Daoy (cell line): ENCODE measurements at regions not wholly inside any gene's neighbourhood (a gene's known extent, or its start where the extent isn't known, plus 50 kb on each side); places are given as distances from the start of the nearest gene placed in this dataset.
A peak's percentile ranks its signal among the peaks of the same experiment; 100 is the strongest.

Experiments used
- DNase-seq: peaks from one replicate; pipeline ENCODE4 v3.0.0-alpha.2; 2015; ENCODE audit warnings: low read depth

DNA sequence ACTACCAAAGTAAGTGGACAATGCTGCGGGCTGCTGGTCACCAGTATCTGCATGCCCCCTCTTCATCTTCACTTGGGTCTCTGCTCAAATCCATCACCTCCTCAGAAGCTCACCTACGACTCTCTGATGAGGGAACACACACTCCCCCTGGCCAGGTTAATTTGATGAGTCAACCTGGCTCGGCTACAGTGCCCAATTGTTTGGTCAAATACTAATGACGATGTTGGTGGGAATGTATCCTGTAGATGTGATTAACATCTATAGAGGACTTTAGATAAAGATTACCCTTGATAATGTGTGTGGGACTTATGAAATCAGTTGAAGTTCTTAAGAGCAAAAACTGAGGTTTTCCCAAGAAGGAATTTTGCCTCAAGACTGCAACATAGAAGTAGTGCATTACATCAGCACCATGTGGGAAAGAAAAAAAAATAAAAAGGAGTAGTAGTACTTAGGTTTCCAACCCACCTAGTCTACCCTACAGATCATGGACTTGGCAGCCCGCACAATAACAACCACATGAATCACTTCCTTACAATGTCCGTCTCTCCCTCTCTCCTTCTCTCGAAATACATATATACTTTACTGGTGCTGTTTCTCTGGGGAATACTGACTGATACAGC, 467.3 kb downstream of the DNAH5 start:
- peak; percentile 72 for DNase-seq

DNA sequence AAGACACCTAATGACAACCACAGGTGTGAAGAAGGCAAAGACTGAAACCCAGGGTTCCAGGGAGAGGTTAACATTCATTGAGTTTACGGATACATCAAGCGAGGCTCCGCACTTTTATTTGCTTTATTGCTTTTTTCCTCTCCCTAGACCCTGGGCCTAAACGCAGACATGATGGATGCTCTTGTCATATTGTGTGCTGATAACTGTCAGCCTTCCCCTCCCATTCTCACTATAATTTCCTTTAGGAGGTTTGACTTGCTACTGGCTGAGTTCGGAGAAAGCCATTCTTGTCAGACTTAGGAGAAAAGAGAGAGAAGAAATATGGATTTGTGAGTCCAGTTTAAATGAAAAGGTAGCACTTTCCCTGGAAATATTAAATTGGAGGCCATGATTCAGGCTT, 471.6 kb downstream of the DNAH5 start:
- no peak for DNase-seq

DNA sequence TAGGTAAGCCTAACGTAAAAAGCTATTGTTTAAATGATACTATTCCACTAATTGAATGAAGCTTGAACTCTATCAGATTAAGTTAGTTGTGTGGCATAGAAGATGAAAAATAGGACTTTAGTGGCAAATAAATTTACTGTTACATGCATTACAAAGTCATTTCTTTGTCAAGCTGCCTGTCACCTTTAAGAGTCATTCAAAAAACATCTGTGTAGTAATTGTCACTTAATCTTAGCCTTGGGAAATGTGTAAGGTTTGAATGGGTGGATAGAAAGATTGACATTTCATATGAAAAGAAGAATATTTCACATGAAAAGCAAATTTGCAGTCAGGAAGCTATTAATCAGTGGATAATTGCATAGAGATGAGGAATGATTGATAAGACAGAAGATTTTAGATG, 473.5 kb downstream of the DNAH5 start:
- DNase-seq: no peak

DNA sequence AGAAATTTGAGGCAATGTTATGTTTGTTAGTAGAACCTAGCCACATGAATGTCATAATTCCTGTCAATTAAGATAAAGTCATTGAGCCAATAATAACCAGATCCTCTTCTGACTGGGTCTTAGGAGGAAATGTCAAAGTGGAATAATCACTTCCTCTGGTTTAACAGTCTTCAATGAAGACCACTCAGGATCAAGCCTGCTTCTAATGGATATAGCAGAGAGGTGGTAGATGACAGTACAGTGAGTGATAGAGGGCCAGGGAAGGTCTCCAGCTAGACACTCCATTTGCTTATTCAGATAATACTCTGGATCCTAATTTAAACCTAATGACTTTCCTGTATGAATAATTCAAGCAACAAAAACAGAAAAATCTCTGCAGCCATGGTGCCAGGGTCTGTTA, 474.2 kb downstream of the DNAH5 start:
- peak; percentile 2 for DNase-seq

DNA sequence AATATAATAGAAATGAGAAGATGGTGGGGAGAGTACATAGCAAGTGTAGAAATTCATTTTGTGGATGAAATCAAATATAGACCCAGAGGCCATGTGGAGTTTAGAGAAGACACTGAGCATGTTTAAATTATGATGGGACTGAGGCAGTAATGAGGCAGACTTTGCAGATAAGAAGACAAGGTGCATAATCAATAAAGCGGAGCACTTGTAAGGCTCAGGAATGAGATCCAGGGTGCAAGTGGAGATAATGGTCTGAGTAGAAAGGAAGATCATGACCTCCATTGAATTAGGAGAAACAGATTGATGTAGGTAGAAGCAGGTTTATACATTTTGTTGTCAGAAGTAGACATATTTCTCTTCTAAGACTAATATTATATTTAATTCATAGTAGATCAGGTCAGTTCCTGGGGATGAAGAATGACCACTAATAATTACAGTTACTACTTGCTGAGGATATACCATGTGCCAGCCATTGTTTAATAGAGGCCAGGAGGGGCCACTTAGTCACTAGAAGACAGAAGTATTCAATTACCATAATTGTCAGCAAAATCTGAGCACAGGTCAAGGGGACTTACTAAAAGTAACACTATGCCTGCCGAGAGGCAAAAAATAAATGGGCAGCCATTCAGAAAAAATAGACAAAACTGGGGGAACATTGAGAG, 479.8 kb downstream of the DNAH5 start:
- DNase-seq: no peak

DNA sequence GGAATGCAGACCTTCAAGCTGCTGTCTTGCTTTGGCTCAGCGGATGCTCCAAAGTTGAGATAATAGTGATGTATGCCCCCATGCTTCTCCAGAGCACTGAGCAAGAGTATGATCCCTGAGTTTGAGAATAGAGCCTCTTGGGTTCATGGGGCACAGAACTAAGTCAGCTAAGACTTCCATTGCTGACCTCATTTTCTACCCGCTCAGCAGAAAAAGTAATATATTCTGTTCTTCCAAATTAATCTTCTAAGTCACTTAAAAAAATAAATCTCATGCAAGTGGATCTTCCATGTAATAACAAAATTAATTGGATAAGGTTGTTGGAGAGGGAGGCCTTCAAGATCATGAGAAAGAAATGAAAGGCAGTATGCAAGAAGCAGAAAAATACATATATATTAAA, 483.9 kb downstream of the DNAH5 start:
- DNase-seq: no peak

DNA sequence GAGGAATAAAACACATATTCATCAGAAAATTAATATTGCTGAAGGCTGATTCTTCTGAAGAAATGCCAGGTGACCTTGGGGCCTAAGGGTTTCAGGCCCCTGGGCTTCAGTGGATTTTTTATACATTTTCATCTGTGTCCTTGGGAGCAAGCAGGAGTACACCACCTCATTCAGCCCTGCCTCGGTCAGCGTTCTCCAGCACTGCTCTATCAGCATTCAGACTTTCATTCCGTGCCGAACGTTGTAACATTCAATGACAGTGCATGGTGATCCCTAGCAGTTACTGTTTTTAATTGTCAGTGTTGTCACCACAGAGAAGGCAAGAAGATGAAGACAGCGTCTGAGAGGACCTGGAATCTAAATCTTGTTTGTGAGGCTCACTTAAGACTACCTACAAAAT, 490.4 kb downstream of the DNAH5 start:
- DNase-seq: no peak

DNA sequence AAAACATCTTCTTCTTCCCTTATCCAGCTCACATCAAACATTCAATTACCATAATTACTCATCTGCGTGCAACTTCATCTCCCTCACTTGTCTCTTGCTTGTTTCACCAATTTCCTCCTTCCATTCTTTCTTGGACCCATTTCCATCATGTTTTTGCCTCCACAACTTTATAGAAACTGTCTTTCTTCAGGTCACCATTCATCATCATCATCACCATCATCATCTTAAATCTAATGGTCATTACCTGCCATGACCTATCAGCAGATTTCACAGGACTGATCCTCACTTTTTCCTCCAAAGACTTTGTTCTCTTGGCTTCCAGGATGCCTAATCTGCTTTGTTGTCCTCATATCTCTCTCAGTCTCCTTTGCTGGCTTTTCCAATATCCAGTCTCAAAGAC, 495.6 kb downstream of the DNAH5 start:
- no peak for DNase-seq

DNA sequence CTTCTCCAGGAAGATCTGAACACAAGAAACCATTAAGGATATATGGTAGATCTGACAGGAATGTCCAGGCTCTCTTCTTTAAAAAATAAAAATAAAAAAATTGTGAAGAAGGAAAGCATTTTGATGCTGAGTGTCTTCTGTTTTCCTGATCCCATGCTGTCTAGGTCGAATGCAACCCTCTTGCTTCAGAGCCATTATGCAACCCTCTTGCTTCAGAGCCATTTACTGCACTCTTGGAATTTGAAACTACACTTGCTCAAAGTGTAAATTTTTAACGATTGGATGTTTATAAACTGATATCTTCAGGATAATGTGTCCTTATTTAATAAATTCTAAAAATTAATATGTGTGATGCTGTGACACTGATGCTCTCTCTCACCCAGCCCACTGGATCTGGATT, 505.1 kb downstream of the DNAH5 start:
- DNase-seq: no peak

DNA sequence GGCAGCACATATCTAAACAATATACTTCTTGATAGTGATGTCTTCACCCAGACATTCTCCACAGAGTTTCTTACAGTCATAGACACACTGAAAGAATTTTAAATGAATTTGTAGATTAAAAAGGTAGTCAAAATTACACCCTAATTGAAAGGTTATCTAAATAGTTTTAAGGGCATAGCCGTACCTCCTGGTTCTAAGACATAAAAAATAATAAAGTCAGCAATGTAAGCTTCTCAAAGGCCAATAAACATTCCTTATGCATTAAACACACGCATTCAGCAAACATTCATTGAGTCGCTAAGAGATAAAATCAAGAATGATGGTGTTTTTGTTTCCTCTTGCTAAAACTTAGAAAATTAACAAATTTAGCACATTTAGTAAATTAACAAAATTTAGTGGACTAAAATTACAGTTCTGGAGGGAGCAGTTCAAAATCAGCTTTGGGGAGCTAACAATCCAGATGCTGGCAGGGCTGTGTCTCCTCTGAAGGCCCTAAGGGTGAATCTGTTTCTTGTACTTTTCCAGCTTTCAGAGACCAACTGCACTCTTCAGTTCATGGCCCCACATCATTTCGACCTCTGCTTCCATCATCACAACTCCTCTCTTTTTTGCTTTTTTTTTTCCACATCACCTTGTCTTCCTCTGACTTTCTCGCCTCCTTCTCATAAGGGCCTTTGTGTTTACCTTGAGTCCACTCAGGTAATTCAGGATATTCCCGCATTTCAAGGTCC, 516.5 kb downstream of the DNAH5 start:
- no peak for DNase-seq

DNA sequence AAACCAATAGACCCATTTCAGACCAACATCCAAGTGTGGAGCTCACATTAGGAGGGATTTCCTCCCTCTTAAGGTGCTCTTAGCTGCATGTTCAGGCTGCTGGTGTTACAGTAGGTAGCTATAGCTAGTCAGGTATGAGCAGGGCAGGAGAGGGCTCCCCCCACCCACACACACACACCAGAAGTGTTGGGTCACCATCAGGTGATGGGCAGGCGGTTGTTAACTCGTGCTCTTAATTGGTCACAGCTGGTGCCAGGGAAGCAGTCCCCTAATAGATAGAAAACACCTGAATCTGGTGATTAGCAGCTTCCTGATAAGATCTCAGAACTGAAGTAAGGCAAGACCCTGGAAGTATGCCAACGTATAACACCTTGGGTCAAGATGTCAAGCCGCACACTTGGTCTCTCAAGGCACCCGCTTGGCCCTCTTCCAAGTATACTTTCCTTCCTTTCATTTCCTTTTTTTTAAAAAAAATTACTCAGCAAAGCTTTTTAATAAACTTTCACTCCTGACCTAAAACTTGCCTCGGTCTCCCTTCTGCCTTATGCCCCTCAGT, 532.4 kb downstream of the DNAH5 start:
- DNase-seq: no peak

DNA sequence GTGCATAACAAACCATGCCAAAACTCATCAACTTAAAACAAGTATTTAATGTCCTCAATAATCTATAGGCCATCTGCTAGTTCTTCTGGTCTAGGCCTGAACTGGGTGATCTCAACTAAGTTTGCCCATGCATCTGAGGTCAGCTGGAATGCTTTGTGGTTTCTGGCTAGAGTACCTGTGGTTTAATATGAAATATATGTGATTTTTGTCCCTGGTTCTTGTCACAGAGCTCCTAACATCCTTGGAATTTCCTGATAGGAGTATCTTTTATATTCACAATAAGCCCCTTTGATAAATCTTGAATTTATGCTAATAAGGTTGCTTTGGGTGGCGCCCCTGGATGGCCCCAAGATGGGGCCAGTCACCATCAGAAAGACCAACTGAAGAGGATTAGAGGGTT, 535.9 kb downstream of the DNAH5 start:
- no peak for DNase-seq

DNA sequence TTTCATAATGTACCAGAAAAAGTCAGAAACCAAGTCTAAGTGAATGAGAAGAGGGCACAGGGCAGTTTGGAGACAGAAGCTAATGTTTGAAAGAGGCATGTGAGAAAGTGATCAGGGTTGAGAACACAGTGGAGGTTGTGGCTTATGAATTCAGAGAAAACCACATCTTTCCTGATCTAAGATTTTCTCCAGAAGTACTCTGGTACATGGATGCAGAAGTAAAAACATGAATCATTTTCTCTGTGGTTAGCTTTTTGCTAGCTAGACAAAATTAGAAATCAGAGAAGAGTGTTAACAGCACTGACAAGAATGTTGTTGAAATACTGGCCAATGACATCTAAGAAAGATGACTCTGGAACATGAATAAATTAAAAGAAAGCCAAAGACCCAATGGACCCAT, 541.1 kb downstream of the DNAH5 start:
- DNase-seq: no peak

DNA sequence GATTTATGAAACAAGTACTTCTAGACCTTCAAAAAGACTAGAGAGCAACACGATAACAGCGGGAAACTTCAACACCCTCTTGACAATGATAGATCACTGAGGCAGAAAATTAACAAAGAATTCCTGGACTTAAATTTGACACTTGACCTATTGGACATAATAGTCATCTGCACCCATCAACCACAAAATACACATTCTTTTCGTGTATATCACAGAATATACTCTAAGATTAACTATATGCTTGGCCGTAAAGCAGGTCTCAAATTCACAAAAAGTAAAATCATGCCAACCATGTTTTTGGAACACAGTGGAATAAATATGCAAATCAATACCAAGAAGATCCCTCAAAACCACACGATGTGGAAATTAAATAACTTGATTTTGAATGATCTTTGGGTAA, 559.4 kb downstream of the DNAH5 start:
- no peak for DNase-seq

DNA sequence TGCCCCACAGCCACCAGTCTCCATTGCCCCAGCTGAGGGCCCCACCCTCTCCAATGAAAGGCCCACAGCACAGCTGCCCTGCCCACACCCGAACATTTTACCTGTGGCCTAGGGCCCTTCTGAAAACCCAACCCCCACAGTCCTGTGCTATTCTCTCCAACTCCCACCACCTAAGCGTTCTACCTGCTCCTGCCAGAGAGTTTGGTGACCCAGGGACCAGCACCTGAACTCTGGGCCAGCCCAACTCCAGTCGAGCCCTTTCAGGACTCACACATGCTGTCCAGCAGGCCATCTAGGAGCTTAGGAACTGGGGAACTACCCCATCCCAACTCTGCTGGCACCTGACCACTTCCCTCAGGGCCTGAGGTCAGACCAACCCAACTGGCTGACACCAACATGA, 562.3 kb downstream of the DNAH5 start:
- no peak for DNase-seq

DNA sequence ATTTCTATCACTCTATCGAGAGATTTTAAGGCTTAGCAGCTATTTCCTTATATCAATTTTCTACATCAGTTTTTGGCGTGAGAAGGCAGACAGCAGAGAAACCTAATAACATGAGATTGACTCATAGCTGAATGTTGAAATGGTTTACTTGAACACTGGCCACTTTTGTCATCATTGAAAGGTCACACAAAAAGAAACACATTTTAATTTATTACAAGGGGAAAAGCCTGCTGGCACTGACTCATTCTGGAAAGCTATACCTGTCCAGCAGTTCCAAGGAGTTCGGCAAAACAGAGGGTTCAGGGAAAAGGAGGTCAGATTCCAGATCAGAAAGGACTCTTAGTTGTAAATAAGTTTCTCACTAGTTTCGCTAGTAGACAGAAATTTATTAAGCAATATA, 566.4 kb downstream of the DNAH5 start:
- DNase-seq: peak; percentile 18

DNA sequence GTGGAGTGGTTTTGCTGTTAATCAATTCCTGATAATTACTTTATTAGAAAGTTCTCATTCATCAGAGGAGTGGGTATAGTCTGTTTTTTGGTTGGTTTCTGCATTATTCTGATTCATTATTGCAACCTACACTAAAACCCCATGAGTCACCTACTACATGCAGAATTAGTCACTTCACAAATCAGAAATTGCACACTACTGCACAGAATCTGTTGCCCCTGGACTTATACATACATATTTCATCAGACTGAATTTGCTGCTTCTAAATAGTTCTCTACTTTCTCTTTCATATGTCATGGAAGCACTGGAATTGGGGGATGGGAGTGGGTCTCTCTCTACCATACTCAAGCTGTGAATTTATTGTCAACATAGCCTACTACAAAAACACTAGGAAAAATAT, 585.1 kb downstream of the DNAH5 start:
- no peak for DNase-seq

DNA sequence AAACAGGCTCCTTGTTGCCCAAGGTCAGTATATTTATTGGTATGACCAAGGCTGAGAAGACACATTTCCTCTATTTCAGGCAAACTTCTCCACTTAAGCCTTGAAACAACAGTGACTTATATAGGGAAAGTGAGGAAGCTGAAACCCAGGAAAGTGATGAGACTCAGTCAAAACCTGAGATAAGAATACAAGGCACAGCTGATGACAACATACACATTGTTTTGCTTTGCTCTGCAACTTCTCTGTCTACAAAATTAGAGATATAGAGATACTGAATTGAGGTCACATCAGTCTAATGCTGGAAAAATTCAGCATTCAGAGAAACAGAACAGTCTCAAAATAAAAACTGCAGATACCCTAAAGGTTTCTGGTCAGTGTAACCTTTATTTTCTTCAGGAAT, 586.1 kb downstream of the DNAH5 start:
- DNase-seq: no peak

DNA sequence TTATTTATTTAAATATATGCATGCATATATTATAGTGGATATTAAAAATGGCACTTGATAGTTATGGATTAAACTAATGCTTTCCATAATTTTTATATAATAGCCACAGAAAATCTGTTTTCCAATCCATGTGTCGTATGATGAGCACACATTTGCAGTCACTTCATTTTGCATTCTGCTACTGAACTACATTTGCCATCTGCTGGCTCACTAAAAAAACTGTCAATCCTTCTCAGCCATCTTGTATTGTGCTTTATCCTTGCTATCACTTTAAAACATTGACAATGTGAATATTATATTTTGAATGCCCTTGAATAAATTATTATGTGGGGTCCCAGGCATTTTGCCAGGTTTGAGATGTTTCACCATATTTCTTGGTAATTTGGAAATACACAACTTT, 586.6 kb downstream of the DNAH5 start:
- no peak for DNase-seq

DNA sequence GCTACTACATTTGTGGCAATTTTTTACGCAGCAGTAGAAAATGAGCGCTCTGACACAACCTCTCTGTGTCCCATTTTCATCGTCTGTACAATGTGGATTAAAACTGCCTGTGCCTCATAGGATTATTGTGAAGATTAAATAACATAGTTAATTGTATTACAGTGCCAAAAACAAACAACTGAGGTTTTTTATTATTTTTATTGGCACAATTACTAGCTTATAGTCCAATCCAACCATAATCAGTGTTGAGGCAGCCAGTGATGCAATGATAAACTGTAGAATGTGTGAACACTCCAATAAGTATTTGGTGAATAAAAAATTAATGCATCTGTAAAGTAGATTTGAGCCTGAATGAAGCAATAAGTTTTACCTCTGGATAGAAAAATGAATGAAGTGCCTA, 588.3 kb downstream of the DNAH5 start:
- DNase-seq: no peak

DNA sequence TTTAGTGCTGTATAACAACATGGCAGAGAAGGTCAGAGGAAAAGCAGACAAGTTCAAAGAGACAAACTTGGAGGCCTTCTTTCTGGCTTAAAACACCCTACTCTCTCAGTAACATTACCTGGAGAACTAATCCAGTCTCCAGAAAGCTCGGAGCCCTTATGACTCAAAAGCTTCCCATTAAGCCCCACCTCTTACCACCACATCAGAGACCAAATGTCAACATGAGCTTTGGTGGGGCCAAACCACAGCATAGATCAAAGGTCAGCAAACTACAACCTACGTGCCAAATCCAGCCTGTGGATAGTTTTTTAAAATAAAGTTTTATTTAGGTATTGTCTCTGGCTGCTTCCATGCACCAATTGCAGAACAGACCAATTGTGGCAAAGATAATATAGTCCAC, 589.9 kb downstream of the DNAH5 start:
- peak; percentile 32 for DNase-seq

DNA sequence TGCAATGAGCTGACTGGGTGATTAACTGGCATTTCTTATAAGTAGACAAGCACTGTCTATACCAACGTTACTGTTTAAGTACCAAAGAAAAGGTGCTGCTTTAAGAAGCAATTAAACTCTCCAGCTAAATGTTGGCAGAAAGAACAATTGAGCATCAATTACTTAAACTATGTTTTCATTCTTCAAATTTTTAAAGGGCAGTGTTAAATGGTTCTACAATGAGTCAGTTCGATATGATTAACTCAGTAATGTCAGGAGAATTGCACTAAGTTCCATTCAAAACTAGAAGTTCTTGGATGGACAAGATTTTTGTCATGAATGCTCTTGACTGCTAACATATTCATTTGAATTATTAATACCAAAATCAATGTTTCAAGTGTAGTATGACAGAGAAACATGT, 593.7 kb downstream of the DNAH5 start:
- DNase-seq: no peak

DNA sequence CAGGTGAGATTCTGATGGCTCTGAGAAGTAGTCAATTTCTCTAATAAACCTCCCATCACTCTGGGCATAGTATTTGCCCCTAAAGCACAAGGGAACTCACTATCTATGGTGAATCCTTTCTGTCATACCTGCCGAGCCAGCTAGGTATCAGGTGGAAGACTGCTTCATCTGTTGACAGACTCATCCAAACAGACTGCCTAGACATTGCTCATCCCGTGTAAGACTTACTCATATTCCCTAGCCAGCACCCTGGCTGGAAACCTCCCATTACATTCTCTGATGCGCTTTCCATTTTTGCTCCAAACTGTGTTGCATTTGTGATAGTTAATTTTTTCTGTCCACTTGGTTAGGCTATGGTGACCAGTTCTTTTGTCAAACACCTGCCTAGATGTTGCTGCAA, 595.9 kb downstream of the DNAH5 start:
- no peak for DNase-seq
